Pulmonary artery endothelial cell (primary cell): ENCODE measurements at regions not wholly inside any gene's neighbourhood (a gene's known extent, or its start where the extent isn't known, plus 50 kb on each side); places are given as distances from the start of the nearest gene placed in this dataset.

Source experiments
- DNase-seq: peaks from one replicate; pipeline ENCODE4 v3.0.0-alpha.2; 2011; ENCODE audit warnings: low read depth, low spot score

GRCh38 chr10:1966712-1967376 is 229.5 kb upstream of the ADARB2 start:
- no peak for DNase-seq

- DNase-seq: no peak
Measured at GRCh38 chr10:1964476-1964875, 227.2 kb upstream of the ADARB2 start.

GRCh38 chr10:1963341-1963740 is 226.0 kb upstream of the ADARB2 start:
- no peak for DNase-seq

- no peak for DNase-seq
Measured at GRCh38 chr10:1961989-1962388, 224.7 kb upstream of the ADARB2 start.

GRCh38 chr10:1960982-1961381 is 223.7 kb upstream of the ADARB2 start:
- DNase-seq: no peak

- no peak for DNase-seq
Measured at GRCh38 chr10:1957057-1957456, 219.7 kb upstream of the ADARB2 start.

- DNase-seq: no peak
Measured at GRCh38 chr10:1954300-1954699, 217.0 kb upstream of the ADARB2 start.

GRCh38 chr10:1952126-1953095 is 215.1 kb upstream of the ADARB2 start:
- DNase-seq: no peak

- DNase-seq: no peak
Measured at GRCh38 chr10:1950803-1951495, 213.6 kb upstream of the ADARB2 start.

- DNase-seq: no peak
Measured at GRCh38 chr10:1947464-1948003, 210.2 kb upstream of the ADARB2 start.

- DNase-seq: no peak
Measured at GRCh38 chr10:1944487-1944886, 207.2 kb upstream of the ADARB2 start.

- no peak for DNase-seq
Measured at GRCh38 chr10:1942478-1942877, 205.2 kb upstream of the ADARB2 start.

GRCh38 chr10:1939016-1939415 is 201.7 kb upstream of the ADARB2 start:
- no peak for DNase-seq

GRCh38 chr10:1938317-1938716 is 201.0 kb upstream of the ADARB2 start:
- no peak for DNase-seq

- no peak for DNase-seq
Measured at GRCh38 chr10:1935912-1936311, 198.6 kb upstream of the ADARB2 start.

- DNase-seq: no peak
Measured at GRCh38 chr10:1933215-1933614, 195.9 kb upstream of the ADARB2 start.

- no peak for DNase-seq
Measured at GRCh38 chr10:1932692-1933094, 195.4 kb upstream of the ADARB2 start.

GRCh38 chr10:1928606-1929005 is 191.3 kb upstream of the ADARB2 start:
- no peak for DNase-seq

- DNase-seq: no peak
Measured at GRCh38 chr10:1923998-1924397, 186.7 kb upstream of the ADARB2 start.

- no peak for DNase-seq
Measured at GRCh38 chr10:1923586-1923985, 186.3 kb upstream of the ADARB2 start.

GRCh38 chr10:1920941-1921340 is 183.6 kb upstream of the ADARB2 start:
- no peak for DNase-seq

- no peak for DNase-seq
Measured at GRCh38 chr10:1920127-1920526, 182.8 kb upstream of the ADARB2 start.
